Uterus (tissue), 2 donors: ENCODE measurements at regions not wholly inside any gene's neighbourhood (a gene's known extent, or its start where the extent isn't known, plus 50 kb on each side); places are given as distances from the start of the nearest gene placed in this dataset.

ENCODE experiments used
- CTCF ChIP-seq, 4 experiments: fragments of 200-600 bp in 2 of 4; fragments of 450-650 bp in 2 of 4; sonication (generic) in 2 of 4; IDR thresholded peaks; one replicate each; pipeline ENCODE4 v1.5.1; 2016 to 2019; ENCODE audit warnings: antibody characterized with exemption in 4 of 4, mild to moderate bottlenecking in 2 of 4, moderate library complexity in 1 of 4
- POLR2A ChIP-seq, 2 donors: fragments of 450-650 bp; IDR thresholded peaks; one replicate each; pipeline ENCODE4 v1.6.1; 2016; ENCODE audit warnings: antibody characterized with exemption in 2 of 2, mild to moderate bottlenecking in 1 of 2, moderate library complexity in 1 of 2

GRCh38 chr11:87743007-87743406, 432.2 kb downstream of the RAB38 start:
- TF ChIP-seq CTCF (IDR thresholded peaks at IDR 0.05), result no peak
- TF ChIP-seq POLR2A (IDR thresholded peaks at IDR 0.05), result no peak
